ENCODE measurements at regions not wholly inside any gene's neighbourhood (a gene's known extent, or its start where the extent isn't known, plus 50 kb on each side); places are given as distances from the start of the nearest gene placed in this dataset.

DNA sequence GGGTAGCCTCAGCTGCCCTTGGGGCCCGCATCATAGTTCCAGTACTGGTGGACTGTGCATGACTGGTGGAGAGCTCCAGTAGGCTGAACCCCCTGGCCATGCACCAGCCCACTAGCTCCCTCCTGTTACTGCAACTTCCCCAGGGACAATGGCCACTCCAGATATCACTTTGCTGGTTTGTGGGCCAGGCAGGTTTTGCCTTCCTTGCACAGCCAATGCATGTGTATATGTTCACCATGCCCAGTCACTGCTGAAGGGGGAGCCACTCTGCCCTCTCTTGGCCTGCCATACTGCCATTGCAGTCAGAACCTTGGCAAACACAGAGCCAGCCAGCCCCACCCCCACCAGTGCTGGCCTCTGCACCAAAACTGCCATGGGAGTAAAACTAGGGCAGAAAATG lies 2095.3 kb upstream of the RAG2 start:
- TF ChIP-seq POLR2A (IDR thresholded peaks at IDR 0.05; ENCODE audit: low read length) (no peak), GATA1 (IDR thresholded peaks at IDR 0.05; ENCODE audit: low read depth, low read length) (no peak)
